HL-60 (cell line): ENCODE measurements at regions not wholly inside any gene's neighbourhood (a gene's known extent, or its start where the extent isn't known, plus 50 kb on each side); places are given as distances from the start of the nearest gene placed in this dataset.

Experiments used
- CTCF ChIP-seq: IDR thresholded peaks from one replicate; pipeline ENCODE4 v1.5.1; 2011; ENCODE audit warnings: low read length, control low read depth, inconsistent platforms; ENCODE audit not compliant: insufficient read depth
- POLR2AphosphoS5 ChIP-seq: IDR thresholded peaks from 2 replicates; pipeline ENCODE4 v1.6.1; 2012; ENCODE audit warnings: low read depth

GRCh38 chr9:89690334-89690912 is 85.6 kb downstream of the GADD45G start:
- TF ChIP-seq CTCF (no peak), POLR2AphosphoS5 (no peak)
